CD4-positive, alpha-beta T cell treated with Interleukin-15 for 1 hour (primary cell): ENCODE measurements at regions not wholly inside any gene's neighbourhood (a gene's known extent, or its start where the extent isn't known, plus 50 kb on each side); places are given as distances from the start of the nearest gene placed in this dataset.

Source experiments
- DNase-seq: peaks from one replicate; pipeline ENCODE4 v3.0.0-alpha.2; 2020

DNA sequence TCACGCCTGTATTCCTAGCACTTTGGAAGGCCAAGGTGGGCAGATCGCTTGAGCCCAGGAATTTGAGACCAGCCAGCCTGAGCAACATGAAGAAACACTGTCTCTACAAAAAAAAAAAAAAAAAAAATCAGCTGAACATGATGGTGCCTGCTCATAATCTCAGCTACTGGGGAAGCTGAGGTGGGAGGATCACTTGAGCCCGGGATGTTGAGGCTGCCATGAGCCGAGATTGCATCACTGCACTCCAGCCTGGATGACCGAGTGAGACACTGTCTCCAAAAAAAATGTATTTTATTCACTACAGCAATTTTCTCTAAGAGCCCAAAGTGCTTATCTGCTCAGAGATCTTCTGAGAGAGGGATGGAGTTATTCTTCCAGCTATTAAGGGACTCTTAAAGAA is 215.8 kb upstream of the PPP3CA start:
- DNase-seq: no peak

DNA sequence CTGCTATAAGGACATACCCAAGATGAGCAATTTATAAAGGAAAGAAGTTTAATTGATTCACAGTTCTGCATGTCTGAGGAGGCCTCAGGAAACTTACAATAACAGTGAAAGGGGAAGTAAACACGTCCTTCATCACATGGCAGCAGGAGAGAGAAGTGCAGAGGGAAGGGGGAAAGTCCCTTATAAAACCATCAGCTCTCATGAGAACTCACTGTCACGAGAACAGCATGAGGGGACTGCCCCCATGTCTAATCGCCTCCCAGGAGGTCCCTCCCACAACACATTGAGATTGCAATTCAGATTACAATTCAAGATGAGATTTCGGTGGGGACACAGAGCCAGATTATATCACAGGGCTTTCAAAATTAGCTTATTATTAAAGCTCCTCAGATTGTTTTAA is 209.5 kb upstream of the PPP3CA start:
- DNase-seq: no peak

GRCh38 chr4:101555341-101555880 is 208.1 kb upstream of the PPP3CA start:
- DNase-seq: no peak

DNA sequence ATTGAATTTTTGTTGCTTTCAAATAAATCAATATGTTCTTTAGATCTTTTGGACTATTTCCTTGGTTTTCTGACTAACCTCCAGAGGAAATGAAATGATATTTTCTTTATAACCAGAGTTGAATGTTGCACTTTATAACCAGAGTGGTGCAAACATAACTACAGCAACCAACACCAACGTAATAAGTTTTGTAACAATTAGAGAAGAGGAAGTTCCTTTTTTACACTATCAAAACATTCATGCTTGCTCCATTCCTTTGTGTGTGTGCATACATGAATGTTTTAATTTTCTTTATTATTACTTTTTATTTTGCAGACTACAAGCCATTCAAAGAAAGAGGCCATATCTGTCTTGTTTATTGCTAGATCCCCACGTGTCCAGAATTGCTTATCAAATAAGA is 193.0 kb upstream of the PPP3CA start:
- DNase-seq: no peak

DNA sequence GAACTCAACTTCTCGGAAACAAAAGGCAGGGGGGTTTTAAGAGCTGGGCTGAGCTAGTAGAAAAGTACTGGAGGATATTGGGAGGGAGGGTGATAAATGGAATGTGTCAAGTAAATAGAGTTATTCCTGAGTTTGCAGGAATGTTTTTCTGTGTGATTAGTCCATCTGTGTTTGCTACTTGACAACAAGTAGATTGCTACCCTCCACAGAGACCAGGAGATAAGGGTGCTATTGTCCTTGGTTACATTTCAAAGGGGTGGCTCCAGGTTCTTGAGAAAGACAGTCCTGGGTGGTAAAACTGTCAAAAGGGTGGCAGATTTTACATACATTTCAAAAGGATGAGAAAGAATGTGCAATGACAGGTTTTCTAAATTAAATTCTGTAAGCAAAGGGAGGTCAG is 181.2 kb upstream of the PPP3CA start:
- no peak for DNase-seq

- peak; percentile 59 for DNase-seq
These were observed 179.9 kb upstream of the PPP3CA start for GRCh38 chr4:101527188-101527587.

DNA sequence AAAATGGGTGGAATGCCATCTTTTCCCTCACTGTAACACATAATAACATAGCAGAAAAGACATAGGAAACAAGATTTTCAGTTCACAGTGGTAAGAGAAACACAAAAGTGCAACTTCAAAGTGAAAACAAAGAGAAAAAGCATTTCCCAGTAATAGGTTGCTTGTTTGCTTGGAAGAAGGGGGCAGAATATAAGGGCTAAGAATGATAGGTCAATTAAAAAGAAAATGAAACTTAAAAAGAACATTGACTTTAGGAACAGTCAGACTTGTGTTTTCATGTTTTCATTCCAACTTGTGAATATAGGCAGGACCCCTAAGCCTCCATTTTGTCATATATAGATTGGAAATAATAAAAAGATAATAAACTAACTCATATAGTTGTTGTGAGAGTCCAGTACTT is 168.2 kb upstream of the PPP3CA start:
- no peak for DNase-seq

DNA sequence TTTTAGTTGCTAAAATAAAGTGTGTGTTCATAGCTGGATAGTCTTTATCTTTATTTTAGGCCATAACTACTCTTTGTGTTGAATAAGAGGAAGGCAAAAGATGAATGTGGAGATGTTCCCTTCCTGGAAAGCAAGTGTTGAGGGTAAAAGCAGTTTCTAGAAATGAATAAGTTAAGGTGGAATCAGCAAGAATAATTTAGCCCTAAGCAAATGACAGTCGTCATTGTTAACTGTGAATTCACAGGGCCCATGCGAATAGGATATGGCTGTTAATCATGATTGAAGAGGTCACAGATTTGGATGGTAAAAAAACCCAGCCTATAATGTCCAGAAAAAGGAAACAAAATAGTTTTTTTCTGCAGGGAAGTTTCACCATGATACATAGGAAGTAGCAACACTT is 167.8 kb upstream of the PPP3CA start:
- no peak for DNase-seq

DNA sequence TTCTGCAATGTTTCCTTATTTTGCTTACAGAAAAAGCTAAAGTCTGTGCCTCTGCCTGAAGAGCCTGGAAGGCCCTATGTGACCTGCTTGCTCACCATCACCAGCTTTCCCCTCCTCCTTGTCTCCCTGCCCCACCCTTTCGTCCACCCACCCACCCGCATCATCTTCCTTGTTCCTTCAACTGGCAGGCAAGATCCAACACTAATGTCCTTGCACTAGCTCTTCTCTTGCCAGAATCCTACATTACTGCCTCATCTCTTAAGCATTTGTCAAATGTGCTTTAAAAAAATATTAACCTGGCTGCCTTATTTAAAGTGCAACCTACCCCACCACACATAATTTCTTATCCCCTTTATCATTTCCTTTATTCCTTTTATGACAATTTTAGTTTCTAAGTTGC is 165.1 kb upstream of the PPP3CA start:
- DNase-seq: no peak

DNA sequence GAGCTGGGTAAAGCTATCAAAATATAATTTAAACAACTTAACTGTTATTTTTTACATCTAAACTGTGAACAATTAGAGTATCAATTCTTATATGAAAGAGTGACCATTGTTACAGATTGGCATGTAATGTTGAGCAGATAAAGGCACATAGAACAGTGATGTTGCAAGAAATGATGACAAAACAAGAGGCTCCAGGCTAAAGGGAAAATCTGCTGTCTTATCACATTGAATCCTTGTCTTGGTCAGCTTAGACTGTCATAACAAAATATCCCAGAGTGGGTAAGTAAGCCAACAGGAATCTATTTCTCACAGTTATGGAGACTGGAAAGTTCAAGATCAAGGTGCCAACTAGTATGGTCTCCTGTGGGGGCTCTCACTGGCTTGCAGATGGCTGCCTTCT is 154.1 kb upstream of the PPP3CA start:
- DNase-seq: no peak

- DNase-seq: no peak
These were observed 153.4 kb upstream of the PPP3CA start for GRCh38 chr4:101500742-101501141.

DNA sequence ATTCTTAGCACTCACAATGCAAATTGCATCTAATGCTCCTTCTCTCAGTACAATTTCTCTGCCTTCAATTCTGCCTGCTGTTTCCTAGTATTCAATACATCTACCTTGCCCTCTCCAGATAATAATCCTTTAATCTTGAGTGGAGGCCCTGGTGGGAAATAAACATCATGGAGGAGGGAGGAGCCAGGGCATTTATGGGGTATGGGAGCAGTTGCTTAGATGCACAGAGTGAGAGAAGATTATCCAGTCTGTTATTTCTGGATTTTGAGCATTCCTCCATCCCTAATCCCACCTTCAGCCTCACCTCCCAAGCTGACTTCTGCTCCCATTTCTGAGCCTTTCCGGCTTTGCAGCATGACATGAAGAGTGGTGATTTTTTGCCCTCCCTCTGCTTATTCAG is 127.9 kb upstream of the PPP3CA start:
- no peak for DNase-seq

DNA sequence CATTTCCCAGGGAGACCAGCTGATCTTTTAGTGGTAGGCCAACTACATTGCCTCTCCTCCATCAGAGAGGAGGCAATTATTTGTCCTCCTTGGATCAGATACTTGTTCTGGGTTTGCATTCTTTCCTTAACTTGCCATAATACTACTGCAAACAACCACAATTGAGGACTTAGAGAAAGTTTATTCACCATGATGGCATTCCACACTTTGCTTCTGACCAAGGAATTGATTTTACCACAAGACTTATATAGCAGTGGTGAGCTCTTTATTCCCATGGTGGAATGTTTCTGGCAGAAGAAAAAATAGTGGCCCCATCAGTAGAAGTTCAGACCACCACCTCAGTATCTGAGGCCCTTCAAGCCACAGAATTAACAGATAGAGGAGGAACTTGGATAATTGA is 123.9 kb upstream of the PPP3CA start:
- DNase-seq: no peak

DNA sequence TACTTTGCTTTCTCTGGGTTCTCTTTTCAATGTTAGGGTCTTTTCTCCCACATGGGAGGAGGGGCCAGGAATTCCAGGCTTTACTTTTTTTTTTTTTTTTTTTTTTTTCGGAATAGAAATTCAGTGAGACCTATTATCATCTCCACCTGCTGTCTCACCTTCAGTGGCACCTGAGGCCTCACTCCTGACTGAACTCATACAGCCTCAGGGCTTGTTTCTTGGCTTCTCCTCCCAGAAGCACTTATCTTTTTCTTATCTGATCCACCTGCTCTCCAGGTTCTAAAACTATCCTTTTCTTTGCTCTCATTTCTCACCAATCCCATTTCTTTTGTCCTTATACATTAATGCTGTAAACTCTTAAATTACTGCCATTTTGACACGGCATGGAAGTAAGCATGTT is 117.3 kb upstream of the PPP3CA start:
- no peak for DNase-seq

DNA sequence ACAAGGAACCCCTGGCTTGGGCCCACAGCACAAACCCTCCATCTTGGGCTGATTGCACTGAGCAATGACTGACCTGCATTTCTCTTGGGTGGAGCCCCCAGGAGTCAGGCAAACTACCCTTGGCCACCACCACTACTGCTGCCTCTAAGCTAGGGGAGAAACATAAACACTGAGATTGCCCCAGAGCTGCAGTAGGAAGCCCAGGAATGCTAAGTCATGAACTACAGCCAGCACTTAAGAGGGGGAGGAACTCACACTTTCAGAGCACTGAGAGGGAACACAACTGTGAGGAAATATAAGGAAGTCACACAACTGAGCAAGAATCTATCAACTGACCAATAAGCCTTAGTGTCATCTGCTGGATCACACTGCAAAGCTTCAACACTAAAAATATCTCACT is 111.6 kb upstream of the PPP3CA start:
- no peak for DNase-seq

DNA sequence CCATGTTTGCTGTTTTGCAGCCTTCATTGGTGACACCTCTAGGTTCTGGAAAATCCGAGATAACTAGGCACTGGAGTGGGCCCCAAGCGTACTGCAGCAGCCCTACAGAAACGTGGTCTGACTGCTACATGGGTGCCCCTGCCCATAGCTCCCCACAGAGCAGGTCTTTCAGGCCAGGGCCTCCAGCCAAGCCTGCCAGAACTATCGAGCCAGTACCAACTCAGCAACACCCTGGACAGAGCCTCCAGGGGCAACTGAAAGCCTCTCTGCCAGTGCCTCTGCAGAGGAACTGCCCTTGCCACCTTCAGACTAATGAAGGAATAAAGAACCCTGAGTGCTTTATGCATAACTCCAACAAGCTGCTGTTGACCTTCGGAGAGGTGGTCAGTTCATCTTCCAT is 111.1 kb upstream of the PPP3CA start:
- no peak for DNase-seq

- no peak for DNase-seq
These were observed 103.8 kb upstream of the PPP3CA start for GRCh38 chr4:101451086-101451485.

- no peak for DNase-seq
These were observed 94.1 kb upstream of the PPP3CA start for GRCh38 chr4:101441446-101441845.

DNA sequence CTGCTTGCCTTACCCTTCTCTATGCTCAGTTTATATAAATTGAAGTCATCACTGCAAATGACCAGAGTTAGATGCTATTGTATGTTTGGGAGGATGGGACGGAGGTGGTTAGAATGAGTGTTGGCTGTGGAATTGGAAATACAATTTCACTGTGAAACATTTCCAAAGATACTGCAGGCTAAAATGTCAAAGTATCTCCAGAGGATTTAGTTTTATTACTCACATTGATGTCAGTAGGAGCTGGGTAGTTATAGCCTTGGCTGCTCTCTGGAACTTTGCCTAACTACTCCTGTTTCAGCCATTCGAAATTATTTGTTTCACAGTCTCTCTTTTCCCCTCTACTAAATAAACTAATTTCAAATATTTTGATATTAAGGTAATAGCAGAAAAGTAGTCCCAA is 92.6 kb upstream of the PPP3CA start:
- no peak for DNase-seq

GRCh38 chr4:101421386-101421785 is 74.1 kb upstream of the PPP3CA start:
- DNase-seq: no peak

GRCh38 chr4:101420661-101421060 is 73.3 kb upstream of the PPP3CA start:
- DNase-seq: no peak

GRCh38 chr4:101419336-101420135 is 72.2 kb upstream of the PPP3CA start:
- no peak for DNase-seq

- no peak for DNase-seq
These were observed 71.1 kb upstream of the PPP3CA start for GRCh38 chr4:101418466-101418865.

DNA sequence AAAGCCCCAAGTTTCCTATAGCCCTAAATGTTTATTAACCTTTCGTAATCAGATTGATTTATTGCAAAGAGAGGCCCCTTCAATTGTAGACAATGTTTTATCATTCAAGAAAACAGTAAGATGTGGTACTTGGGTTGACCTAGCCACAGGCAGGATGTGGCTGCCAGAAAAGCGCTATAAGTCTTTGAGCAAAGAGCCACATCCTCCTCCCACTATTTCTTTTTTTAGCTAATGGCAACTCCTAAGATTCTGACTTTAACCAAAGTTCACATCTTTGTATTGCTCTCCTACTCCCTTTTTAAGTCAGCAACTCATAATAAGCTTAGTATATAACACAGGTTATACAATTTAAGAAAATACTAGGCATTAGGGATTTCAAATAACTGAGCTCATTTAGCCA is 70.7 kb upstream of the PPP3CA start:
- peak; percentile 34 for DNase-seq

DNA sequence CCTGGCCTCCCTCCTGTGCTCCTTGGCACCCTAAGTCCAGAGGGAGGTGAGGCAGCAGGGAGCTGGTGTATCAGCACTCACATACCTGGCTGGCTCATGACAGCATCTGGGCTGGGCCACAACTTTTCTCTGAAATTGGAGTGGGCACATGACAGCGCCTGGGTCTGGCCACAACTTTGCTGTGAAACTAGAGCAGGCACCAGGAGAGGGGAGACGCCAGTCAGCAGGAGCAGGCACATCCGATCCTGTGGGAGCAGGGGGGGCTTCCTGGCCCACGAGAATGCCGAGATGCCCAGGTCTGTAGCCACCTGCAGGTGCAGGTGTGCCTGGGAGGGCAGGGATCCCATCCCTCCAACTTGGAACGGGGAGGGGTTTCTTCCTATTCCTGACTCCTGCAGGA is 69.7 kb upstream of the PPP3CA start:
- DNase-seq: no peak
